ENCODE measurements at regions not wholly inside any gene's neighbourhood (a gene's known extent, or its start where the extent isn't known, plus 50 kb on each side); places are given as distances from the start of the nearest gene placed in this dataset.

GRCh38 chr2:198356157-198356556, 551.8 kb downstream of the PLCL1 start:
- no peak for TF ChIP-seq CTCF (IDR thresholded peaks at IDR 0.05)
- no peak for TF ChIP-seq EP300 (IDR thresholded peaks at IDR 0.05)
- TF ChIP-seq POLR2A (IDR thresholded peaks at IDR 0.05) = no peak
- no peak for TF ChIP-seq POLR2AphosphoS5 (IDR thresholded peaks at IDR 0.05)
- no peaks in the 10 kb centered on the region for H3K4me1 ChIP-seq
- H3K27ac ChIP-seq = no peak overlapping the region
- H3K27me3 ChIP-seq = no peaks in the 10 kb centered on the region
- 89 to 90% methylated on average over 4 of the region's 4 CpGs for WGBS, 2 donors
- H3K4me3 ChIP-seq = no peak overlapping the region
- no peaks in the 10 kb centered on the region for H3K36me3 ChIP-seq
- intact Hi-C loops (cut with DNase I) = no loop called here
- no peaks in the 10 kb centered on the region for H3K9me3 ChIP-seq
- DNase-seq = no peak

- 79 to 85% methylated on average over 4 of the region's 4 CpGs for WGBS, 2 donors
- no peaks in the 10 kb centered on the region for H3K4me1 ChIP-seq
- H3K36me3 ChIP-seq = no peaks in the 10 kb centered on the region
- no peak for TF ChIP-seq POLR2AphosphoS5 (IDR thresholded peaks at IDR 0.05)
- no peaks in the 10 kb centered on the region for H3K9me3 ChIP-seq
- H3K27ac ChIP-seq = no peak overlapping the region
- no peaks in the 10 kb centered on the region for H3K27me3 ChIP-seq
- H3K4me3 ChIP-seq = no peak overlapping the region
- intact Hi-C loops (cut with DNase I) = no loop called here
- DNase-seq = no peak
These were observed 547.3 kb downstream of the PLCL1 start for GRCh38 chr2:198351647-198352046.

GRCh38 chr2:198347946-198348345, 543.6 kb downstream of the PLCL1 start:
- Histone ChIP-seq H3K4me1 (no peaks in the 10 kb centered on the region), H3K9me3 (no peaks in the 10 kb centered on the region), H3K4me3 (no peak overlapping the region), H3K27ac (no peak overlapping the region), H3K27me3 (no peaks in the 10 kb centered on the region), H3K36me3 (no peaks in the 10 kb centered on the region)
- DNase-seq = no peak
- intact Hi-C loops (cut with DNase I) = no loop called here
- 90 to 92% methylated on average over 4 of the region's 4 CpGs for WGBS, 2 donors
- TF ChIP-seq POLR2AphosphoS5 (IDR thresholded peaks at IDR 0.05) = no peak
- no peak for TF ChIP-seq EP300 (IDR thresholded peaks at IDR 0.05)
- TF ChIP-seq CTCF (IDR thresholded peaks at IDR 0.05) = no peak
- no peak for TF ChIP-seq POLR2A (IDR thresholded peaks at IDR 0.05)

- no peak for DNase-seq
- Histone ChIP-seq H3K27ac (no peak overlapping the region), H3K4me3 (no peak overlapping the region), H3K27me3 (no peaks in the 10 kb centered on the region), H3K9me3 (no peaks in the 10 kb centered on the region), H3K4me1 (no peaks in the 10 kb centered on the region), H3K36me3 (no peaks in the 10 kb centered on the region)
- intact Hi-C loops (cut with DNase I) = no loop called here
- 62 to 74% methylated on average over 3 of the region's 3 CpGs for WGBS, 2 donors
- TF ChIP-seq POLR2A (IDR thresholded peaks at IDR 0.05) (no peak), CTCF (IDR thresholded peaks at IDR 0.05) (no peak), POLR2AphosphoS5 (IDR thresholded peaks at IDR 0.05) (no peak), EP300 (IDR thresholded peaks at IDR 0.05) (no peak)
These were observed 543.0 kb downstream of the PLCL1 start for GRCh38 chr2:198347349-198347748.

GRCh38 chr2:198343471-198343870, 539.1 kb downstream of the PLCL1 start:
- DNase-seq = no peak
- intact Hi-C loops (cut with DNase I) = no loop called here
- WGBS, 2 donors = 75 to 86% methylated on average over 1 of the region's 1 CpG
- Histone ChIP-seq H3K4me1 (no peaks in the 10 kb centered on the region), H3K27ac (no peak overlapping the region), H3K27me3 (no peaks in the 10 kb centered on the region), H3K36me3 (no peaks in the 10 kb centered on the region), H3K9me3 (no peaks in the 10 kb centered on the region), H3K4me3 (no peak overlapping the region)
- TF ChIP-seq CTCF (IDR thresholded peaks at IDR 0.05) (no peak), EP300 (IDR thresholded peaks at IDR 0.05) (no peak), POLR2AphosphoS5 (IDR thresholded peaks at IDR 0.05) (no peak), POLR2A (IDR thresholded peaks at IDR 0.05) (no peak)

Measured in sigmoid colon (tissue), 6 donors.